ENCODE measurements at regions not wholly inside any gene's neighbourhood (a gene's known extent, or its start where the extent isn't known, plus 50 kb on each side); places are given as distances from the start of the nearest gene placed in this dataset.

GRCh38 chr1:198929961-198930599, 291.2 kb downstream of the PTPRC start:
- no peak for TF ChIP-seq ZFP30 (CRISPR knock-in tag; IDR thresholded peaks at IDR 0.05)
- TF ChIP-seq PPARA (CRISPR knock-in tag; IDR thresholded peaks at IDR 0.05; ENCODE audit: borderline replicate concordance): no peak
- no peak for TF ChIP-seq PATZ1 (CRISPR knock-in tag; IDR thresholded peaks at IDR 0.05; ENCODE audit: borderline replicate concordance)
- no peak for TF ChIP-seq ISL1 (CRISPR knock-in tag; IDR thresholded peaks at IDR 0.05)
- no peak for TF ChIP-seq POU6F1 (CRISPR knock-in tag; IDR thresholded peaks at IDR 0.05; ENCODE audit: borderline replicate concordance, low read depth)
- TF ChIP-seq CSRNP3 (CRISPR knock-in tag; IDR thresholded peaks at IDR 0.05): no peak
- TF ChIP-seq ZNF565 (CRISPR knock-in tag; conservative IDR thresholded peaks at IDR 0.05; ENCODE audit: low read depth): no peak
- no peak for TF ChIP-seq ARNTL (CRISPR knock-in tag; IDR thresholded peaks at IDR 0.05; ENCODE audit: borderline replicate concordance, low read depth)
- no peak for TF ChIP-seq RARB (CRISPR knock-in tag; IDR thresholded peaks at IDR 0.05)
- TF ChIP-seq ZNF70 (CRISPR knock-in tag; IDR thresholded peaks at IDR 0.05): no peak
- no peak for TF ChIP-seq TSHZ2 (CRISPR knock-in tag; IDR thresholded peaks at IDR 0.05)
- TF ChIP-seq OSR1 (CRISPR knock-in tag; IDR thresholded peaks at IDR 0.05): no peak
- TF ChIP-seq ZFP3 (CRISPR knock-in tag; IDR thresholded peaks at IDR 0.05): no peak
- no peak for TF ChIP-seq GLIS3 (CRISPR knock-in tag; IDR thresholded peaks at IDR 0.05)
